Esophagus muscularis mucosa (tissue), 4 donors: ENCODE measurements at regions not wholly inside any gene's neighbourhood (a gene's known extent, or its start where the extent isn't known, plus 50 kb on each side); places are given as distances from the start of the nearest gene placed in this dataset.

Experiments
- DNase-seq: peaks from one replicate; pipeline ENCODE4 v3.0.0-alpha.2; 2017; ENCODE audit errors: extremely low spot score
- H3K27ac ChIP-seq, 4 donors: fragments of 200-600 bp; sonication (generic); replicated peaks in 1 of 4; 1 replicate in 3 of 4; 2 replicates in 1 of 4; pipeline ENCODE4 v1.5.1; 2016 to 2019; ENCODE audit warnings: mild to moderate bottlenecking in 1 of 4
- H3K27me3 ChIP-seq, 4 donors: fragments of 200-600 bp; sonication (generic); one replicate each; pipeline versions ENCODE4 v1.5.1 to v1.6.0; 2016 to 2019
- H3K36me3 ChIP-seq, 4 donors: fragments of 200-600 bp; sonication (generic); one replicate each; pipeline ENCODE4 v1.5.1; 2016 to 2019
- H3K4me1 ChIP-seq, 4 donors: fragments of 200-600 bp; sonication (generic); one replicate each; pipeline ENCODE4 v1.5.1; 2016 to 2019
- H3K4me3 ChIP-seq, 4 donors: fragments of 200-600 bp; sonication (generic); 1 replicate in 2 of 4; 2 replicates in 2 of 4; pipeline ENCODE4 v1.5.1; 2016 to 2019; ENCODE audit warnings: mild to moderate bottlenecking in 4 of 4, moderate library complexity in 1 of 4
- H3K9me3 ChIP-seq, 4 donors: fragments of 200-600 bp; sonication (generic); 1 replicate in 3 of 4; 2 replicates in 1 of 4; pipeline ENCODE4 v1.5.1; 2016 to 2019
- CTCF ChIP-seq, 3 experiments: fragments of 200-600 bp in 2 of 3; fragments of 450-650 bp in 1 of 3; sonication (generic) in 2 of 3; IDR thresholded peaks; one replicate each; pipeline ENCODE4 v1.5.1; 2017 to 2019; ENCODE audit warnings: antibody characterized with exemption in 3 of 3, mild to moderate bottlenecking in 2 of 3, moderate library complexity in 1 of 3
- EP300 ChIP-seq: sonication (generic); formaldehyde crosslinking; IDR thresholded peaks from one replicate; pipeline ENCODE4 v1.6.1; 2017; ENCODE audit warnings: antibody characterized with exemption
- POLR2A ChIP-seq: fragments of 450-650 bp; IDR thresholded peaks from one replicate; pipeline ENCODE4 v1.6.1; 2017; ENCODE audit warnings: antibody characterized with exemption, moderate library complexity, mild to moderate bottlenecking, low read depth
- POLR2AphosphoS5 ChIP-seq, 2 donors: sonication (generic); formaldehyde crosslinking; IDR thresholded peaks; one replicate each; pipeline ENCODE4 v1.6.1; 2017; ENCODE audit warnings: antibody characterized with exemption in 2 of 2
- WGBS: methylation state at CpG from one replicate; pipeline ENCODE4 v1.1.5; 2018; 5-methylcytosine and 5-hydroxymethylcytosine counted together
- intact Hi-C: fragments of 100-400 bp; cut with DNase I; formaldehyde crosslinking; loops from one replicate; pipeline ENCODE4 v1.15.1; 2023

GRCh38 chr1:219443763-219444162, 169.1 kb downstream of the ZC3H11B start:
- Histone ChIP-seq H3K36me3 (no peaks in the 10 kb centered on the region), H3K9me3 (no peaks in the 10 kb centered on the region), H3K27me3 (no peaks in the 10 kb centered on the region), H3K27ac (no peak overlapping the region), H3K4me1 (no peaks in the 10 kb centered on the region), H3K4me3 (no peak overlapping the region)
- intact Hi-C loops, result no loop called here
- DNase-seq, result no peak
- no peak for TF ChIP-seq POLR2A
- no peak for TF ChIP-seq POLR2AphosphoS5 (IDR thresholded peaks at IDR 0.05)
- TF ChIP-seq EP300, result no peak
- no peak for TF ChIP-seq CTCF (IDR thresholded peaks at IDR 0.05)
- 93% methylated on average over 2 of the region's 2 CpGs for WGBS

DNA sequence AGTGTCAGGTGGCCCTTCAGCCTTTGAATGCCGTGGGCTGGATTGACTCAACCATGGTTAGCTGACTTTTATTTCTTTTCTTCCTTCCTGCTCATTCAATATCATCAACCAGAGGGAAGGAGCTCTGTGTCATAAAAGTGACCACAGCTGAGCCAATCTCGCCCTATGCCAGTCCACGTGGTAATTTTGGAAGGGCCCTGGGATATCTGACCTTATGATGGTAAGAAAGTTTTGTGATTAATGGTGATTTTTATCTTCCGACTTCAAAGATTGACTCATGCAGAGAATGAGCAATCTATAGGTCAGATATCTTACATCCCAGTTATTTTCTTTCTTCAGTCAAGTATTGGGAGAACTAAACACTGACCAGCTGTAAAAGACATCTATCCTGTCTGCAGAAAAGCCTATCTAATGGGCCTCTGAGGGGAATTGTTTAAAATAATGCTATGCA, 170.3 kb downstream of the ZC3H11B start:
- no peaks in the 10 kb centered on the region for H3K4me1 ChIP-seq
- WGBS, result 65% methylated on average over 4 of the region's 4 CpGs
- no peaks in the 10 kb centered on the region for H3K27me3 ChIP-seq
- H3K4me3 ChIP-seq, result no peak overlapping the region
- no peaks in the 10 kb centered on the region for H3K9me3 ChIP-seq
- H3K36me3 ChIP-seq, result no peaks in the 10 kb centered on the region
- intact Hi-C loops, result no loop called here
- no peak overlapping the region for H3K27ac ChIP-seq
- TF ChIP-seq EP300, result no peak
- no peak for TF ChIP-seq POLR2AphosphoS5 (IDR thresholded peaks at IDR 0.05)
- TF ChIP-seq CTCF (IDR thresholded peaks at IDR 0.05), result no peak
- TF ChIP-seq POLR2A, result no peak
- DNase-seq, result no peak

DNA sequence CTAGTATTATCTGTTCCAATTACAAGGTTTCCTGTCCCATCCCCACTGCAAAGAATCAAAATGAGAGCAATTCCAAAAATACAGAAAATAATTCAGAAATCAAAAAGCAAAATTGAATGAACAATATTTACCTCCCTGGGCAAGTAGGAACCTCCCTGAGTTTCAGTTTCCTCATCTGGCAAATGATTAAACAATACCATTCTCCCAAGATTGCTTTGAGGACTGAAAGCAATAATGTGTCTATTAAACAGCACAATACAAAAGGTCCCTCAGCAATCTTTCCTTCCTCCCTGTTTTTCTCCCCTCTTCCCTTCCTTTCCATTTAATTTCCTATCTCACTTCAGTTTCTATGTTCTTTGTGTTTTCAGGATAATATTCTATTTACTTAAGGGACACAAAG, 171.0 kb downstream of the ZC3H11B start:
- DNase-seq, result no peak
- Histone ChIP-seq H3K36me3 (no peaks in the 10 kb centered on the region), H3K27me3 (no peaks in the 10 kb centered on the region), H3K4me3 (no peak overlapping the region), H3K4me1 (no peaks in the 10 kb centered on the region), H3K27ac (no peak overlapping the region), H3K9me3 (no peaks in the 10 kb centered on the region)
- intact Hi-C loops, result no loop called here
- TF ChIP-seq POLR2AphosphoS5 (IDR thresholded peaks at IDR 0.05), result no peak
- TF ChIP-seq EP300, result no peak

GRCh38 chr1:219439376-219439775, 173.5 kb downstream of the ZC3H11B start:
- Histone ChIP-seq H3K27me3 (no peaks in the 10 kb centered on the region), H3K27ac (no peak overlapping the region), H3K36me3 (no peaks in the 10 kb centered on the region), H3K9me3 (no peaks in the 10 kb centered on the region), H3K4me1 (no peaks in the 10 kb centered on the region), H3K4me3 (no peak overlapping the region)
- 92% methylated on average over 2 of the region's 2 CpGs for WGBS
- no peak for TF ChIP-seq EP300
- TF ChIP-seq POLR2AphosphoS5 (IDR thresholded peaks at IDR 0.05), result no peak
- TF ChIP-seq CTCF (IDR thresholded peaks at IDR 0.05), result no peak
- no peak for TF ChIP-seq POLR2A
- intact Hi-C loops, result no loop called here
- DNase-seq, result no peak

DNA sequence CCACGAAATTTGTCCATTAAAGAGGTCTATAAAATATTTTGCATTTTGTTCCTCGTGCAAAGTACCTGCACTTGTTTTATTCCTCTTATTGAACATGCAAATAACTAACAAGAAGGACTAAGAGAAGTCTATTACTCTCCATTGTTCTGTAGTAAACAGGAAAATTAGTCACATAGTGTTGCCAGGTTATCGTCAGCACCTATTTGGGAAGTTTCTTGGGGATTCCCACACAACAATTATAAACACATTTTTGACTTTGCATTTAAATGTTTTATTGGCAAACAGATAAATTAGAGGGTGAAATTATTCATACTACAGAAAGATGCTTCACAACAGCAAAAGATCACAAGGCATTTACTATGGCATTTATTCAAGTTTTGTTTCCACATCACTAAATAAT, 174.5 kb downstream of the ZC3H11B start:
- Histone ChIP-seq H3K36me3 (no peaks in the 10 kb centered on the region), H3K4me3 (no peak overlapping the region), H3K27ac (no peak overlapping the region), H3K27me3 (no peaks in the 10 kb centered on the region), H3K4me1 (no peaks in the 10 kb centered on the region), H3K9me3 (no peaks in the 10 kb centered on the region)
- 89% methylated on average over 3 of the region's 3 CpGs for WGBS
- intact Hi-C loops, result no loop called here
- TF ChIP-seq CTCF (IDR thresholded peaks at IDR 0.05), result no peak
- TF ChIP-seq POLR2AphosphoS5 (IDR thresholded peaks at IDR 0.05), result no peak
- no peak for TF ChIP-seq EP300
- no peak for TF ChIP-seq POLR2A
- no peak for DNase-seq
